Brain microvascular endothelial cell (primary cell): ENCODE measurements at regions not wholly inside any gene's neighbourhood (a gene's known extent, or its start where the extent isn't known, plus 50 kb on each side); places are given as distances from the start of the nearest gene placed in this dataset.

ENCODE experiments used
- DNase-seq: peaks from one replicate; pipeline ENCODE4 v3.0.0-alpha.2; 2020
- H3K27ac ChIP-seq: fragments of 250-450 bp; sonication (Bioruptor Pico); 2 replicates; pipeline ENCODE4 v1.5.1; 2020; ENCODE audit warnings: mild to moderate bottlenecking, moderate library complexity
- H3K27me3 ChIP-seq: fragments of 250-450 bp; sonication (Bioruptor Pico); replicated peaks from 2 replicates; pipeline ENCODE4 v1.5.1; 2020; ENCODE audit warnings: mild to moderate bottlenecking
- H3K36me3 ChIP-seq: fragments of 250-450 bp; sonication (Bioruptor Pico); replicated peaks from 2 replicates; pipeline ENCODE4 v1.5.1; 2020; ENCODE audit warnings: mild to moderate bottlenecking
- H3K4me3 ChIP-seq: 2 replicates; pipeline ENCODE4 v1.5.1; 2011; ENCODE audit warnings: low read depth, mild to moderate bottlenecking, control low read depth, low read length, moderate library complexity
- in situ Hi-C: cut with HindIII; loops from 2 replicates; pipeline ENCODE4 v1.10.0; 2017; ENCODE audit warnings: low sequenced_read_pairs, low pct_ligation_motif_present
- TF ChIP-seq, protein P1 (sequence below): IDR thresholded peaks from 2 replicates; pipeline ENCODE4 v1.5.1; 2011; ENCODE audit warnings: low read depth, mild to moderate bottlenecking, moderate library complexity, low read length, control low read depth, inconsistent platforms; ENCODE audit errors: missing control alignments

DNA sequence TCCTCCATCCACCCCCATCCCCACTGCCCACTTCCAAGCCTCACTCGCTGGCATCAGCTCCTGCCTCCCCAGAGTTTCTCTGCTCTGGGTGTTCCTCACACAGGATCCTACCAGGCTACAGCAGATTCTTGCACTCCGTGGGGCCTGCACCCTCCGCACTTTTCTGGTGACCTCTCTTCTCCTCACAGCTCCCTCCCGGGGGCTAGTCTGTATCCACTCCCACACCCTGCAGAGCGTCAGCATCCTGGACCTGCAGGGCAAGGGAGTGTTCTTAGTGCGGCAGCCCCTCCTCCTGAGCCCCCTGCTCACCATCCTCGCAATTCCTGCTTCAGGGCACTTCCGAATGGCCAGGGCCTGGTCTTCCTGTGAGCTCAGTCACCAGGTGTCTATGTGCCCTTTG lies 224.2 kb downstream of the DLL1 start:
- no peaks in the 10 kb centered on the region for H3K27me3 ChIP-seq
- no peak overlapping the region for H3K27ac ChIP-seq
- H3K36me3 ChIP-seq = no peaks in the 10 kb centered on the region
- in situ Hi-C loops = no loop called here
- TF ChIP-seq, protein P1, sequence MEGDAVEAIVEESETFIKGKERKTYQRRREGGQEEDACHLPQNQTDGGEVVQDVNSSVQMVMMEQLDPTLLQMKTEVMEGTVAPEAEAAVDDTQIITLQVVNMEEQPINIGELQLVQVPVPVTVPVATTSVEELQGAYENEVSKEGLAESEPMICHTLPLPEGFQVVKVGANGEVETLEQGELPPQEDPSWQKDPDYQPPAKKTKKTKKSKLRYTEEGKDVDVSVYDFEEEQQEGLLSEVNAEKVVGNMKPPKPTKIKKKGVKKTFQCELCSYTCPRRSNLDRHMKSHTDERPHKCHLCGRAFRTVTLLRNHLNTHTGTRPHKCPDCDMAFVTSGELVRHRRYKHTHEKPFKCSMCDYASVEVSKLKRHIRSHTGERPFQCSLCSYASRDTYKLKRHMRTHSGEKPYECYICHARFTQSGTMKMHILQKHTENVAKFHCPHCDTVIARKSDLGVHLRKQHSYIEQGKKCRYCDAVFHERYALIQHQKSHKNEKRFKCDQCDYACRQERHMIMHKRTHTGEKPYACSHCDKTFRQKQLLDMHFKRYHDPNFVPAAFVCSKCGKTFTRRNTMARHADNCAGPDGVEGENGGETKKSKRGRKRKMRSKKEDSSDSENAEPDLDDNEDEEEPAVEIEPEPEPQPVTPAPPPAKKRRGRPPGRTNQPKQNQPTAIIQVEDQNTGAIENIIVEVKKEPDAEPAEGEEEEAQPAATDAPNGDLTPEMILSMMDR = no peak
- no peak overlapping the region for H3K4me3 ChIP-seq
- no peak for DNase-seq

DNA sequence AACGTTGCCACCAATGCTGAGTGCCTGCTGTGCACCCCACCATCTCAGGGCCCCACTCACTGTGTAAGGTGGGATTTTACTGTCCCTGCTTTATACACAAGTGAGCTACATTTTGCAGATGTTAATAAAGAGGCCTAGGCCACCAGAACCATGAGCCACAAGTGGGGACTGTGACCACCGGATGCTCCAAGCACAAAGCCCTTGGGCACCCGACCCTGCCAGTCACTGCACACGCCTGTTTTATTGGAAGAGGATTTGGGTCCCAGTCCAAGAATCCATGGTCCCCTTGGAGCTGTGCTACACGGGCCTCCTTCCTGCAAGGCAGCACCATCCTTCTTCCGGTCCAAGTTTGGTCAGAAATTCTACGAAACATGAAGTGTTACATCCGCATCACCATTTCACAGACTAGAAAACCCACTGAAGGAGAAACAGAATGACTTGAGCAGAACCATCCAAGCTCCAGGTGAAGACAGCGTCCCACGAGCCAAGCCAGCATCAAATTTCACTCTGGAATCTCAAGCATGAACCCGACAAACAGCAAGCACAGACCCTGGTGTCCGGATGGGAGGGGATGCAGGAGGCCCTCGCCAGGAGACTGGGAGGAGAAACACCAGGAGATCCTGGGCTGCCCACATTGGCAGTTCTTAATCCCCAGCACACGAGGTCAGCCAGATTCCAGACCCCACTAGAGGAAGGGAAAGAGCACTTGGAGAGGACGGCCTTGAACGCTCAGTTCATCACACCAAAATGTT lies 226.9 kb downstream of the DLL1 start:
- DNase-seq = no peak

DNA sequence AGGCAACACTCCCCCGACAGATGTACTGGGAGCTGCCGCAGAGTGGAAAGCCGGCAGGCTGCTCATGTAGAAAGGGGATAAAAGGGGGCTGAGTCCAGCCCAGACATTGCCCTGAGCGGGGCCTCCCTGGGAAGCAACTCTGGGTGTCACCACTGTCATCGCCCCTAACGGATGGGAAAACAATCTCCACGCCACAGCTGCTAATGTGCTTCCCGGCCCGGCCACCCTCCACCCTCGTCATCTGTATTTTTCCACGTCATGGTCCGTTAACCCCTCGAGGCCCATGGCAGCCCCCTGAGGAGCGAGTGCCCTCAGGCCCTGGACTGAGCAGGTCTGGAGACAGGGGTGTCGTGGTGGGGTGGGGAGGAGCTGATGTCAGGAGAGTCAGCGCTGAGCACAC lies 227.4 kb downstream of the DLL1 start:
- H3K4me3 ChIP-seq = no peak overlapping the region
- H3K27ac ChIP-seq = no peak overlapping the region
- H3K27me3 ChIP-seq = no peaks in the 10 kb centered on the region
- DNase-seq = no peak
- in situ Hi-C loops = no loop called here
- TF ChIP-seq, protein P1 = no peak
- H3K36me3 ChIP-seq = no peaks in the 10 kb centered on the region

More for the DNA sequence above, 226.9 kb downstream of the DLL1 start:
- H3K27ac ChIP-seq = no peak overlapping the region
- TF ChIP-seq, protein P1 = no peak
- no peaks in the 10 kb centered on the region for H3K36me3 ChIP-seq
- no peaks in the 10 kb centered on the region for H3K27me3 ChIP-seq
- no peak overlapping the region for H3K4me3 ChIP-seq
- in situ Hi-C loops = no loop called here

DNA sequence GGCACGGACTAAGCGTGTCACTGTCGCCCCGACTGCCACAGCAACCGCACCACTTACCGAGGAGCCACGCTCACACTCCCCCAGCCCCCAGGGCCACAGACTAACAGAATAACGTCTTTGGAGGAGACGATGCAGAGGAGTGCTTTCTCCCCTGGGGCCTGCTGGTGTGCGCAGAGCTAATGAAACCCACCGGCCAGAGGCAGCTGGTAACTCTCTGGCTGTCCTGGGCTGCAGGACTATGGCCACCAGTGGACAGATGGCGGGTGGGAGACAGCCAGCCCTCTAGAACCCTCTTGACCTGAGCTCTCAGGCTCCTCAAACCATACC lies 228.0 kb downstream of the DLL1 start:
- in situ Hi-C loops = no loop called here
- Histone ChIP-seq H3K27ac (no peak overlapping the region), H3K36me3 (no peaks in the 10 kb centered on the region), H3K4me3 (no peak overlapping the region), H3K27me3 (no peaks in the 10 kb centered on the region)
- DNase-seq = no peak
- TF ChIP-seq, protein P1 = no peak

DNA sequence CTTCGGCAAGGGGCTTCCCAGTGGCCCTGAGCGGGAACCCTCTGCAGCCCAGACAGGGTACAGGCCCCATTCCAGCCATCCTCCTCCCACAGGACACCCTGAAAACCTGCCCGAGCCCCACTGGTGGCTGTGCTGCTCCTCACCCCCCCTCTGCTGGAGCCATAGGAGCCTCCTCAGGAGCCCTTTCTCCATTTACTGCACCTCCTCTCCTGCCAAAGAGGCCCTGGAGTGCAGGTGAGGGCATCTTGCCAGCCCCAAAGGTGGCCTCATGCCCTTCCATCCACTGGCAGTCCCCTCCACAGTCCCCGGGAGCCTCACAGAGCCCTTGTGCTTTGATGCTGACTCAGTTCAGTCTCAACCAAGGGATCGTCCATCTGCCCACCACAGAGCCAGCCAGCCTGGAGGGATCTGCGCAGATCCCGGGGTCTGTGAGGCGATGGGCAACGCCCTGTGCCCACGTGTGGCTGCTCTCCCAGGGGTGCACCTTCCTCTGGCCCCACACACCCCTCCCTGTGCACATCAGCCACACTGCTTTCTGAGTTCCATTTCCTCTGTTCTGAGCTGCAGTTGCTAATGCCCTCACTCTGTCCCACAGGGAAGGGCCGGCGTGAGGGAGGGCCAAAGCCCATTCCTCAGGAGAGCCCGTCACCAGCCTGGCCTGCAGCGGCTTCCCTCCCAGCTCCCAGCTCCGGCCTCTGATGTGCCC lies 228.5 kb downstream of the DLL1 start:
- in situ Hi-C loops = no loop called here
- no peak for DNase-seq
- H3K36me3 ChIP-seq = no peaks in the 10 kb centered on the region
- H3K27ac ChIP-seq = no peak overlapping the region
- TF ChIP-seq, protein P1 = no peak
- H3K4me3 ChIP-seq = no peak overlapping the region
- H3K27me3 ChIP-seq = no peaks in the 10 kb centered on the region
